ENCODE measurements at regions not wholly inside any gene's neighbourhood (a gene's known extent, or its start where the extent isn't known, plus 50 kb on each side); places are given as distances from the start of the nearest gene placed in this dataset.

DNA sequence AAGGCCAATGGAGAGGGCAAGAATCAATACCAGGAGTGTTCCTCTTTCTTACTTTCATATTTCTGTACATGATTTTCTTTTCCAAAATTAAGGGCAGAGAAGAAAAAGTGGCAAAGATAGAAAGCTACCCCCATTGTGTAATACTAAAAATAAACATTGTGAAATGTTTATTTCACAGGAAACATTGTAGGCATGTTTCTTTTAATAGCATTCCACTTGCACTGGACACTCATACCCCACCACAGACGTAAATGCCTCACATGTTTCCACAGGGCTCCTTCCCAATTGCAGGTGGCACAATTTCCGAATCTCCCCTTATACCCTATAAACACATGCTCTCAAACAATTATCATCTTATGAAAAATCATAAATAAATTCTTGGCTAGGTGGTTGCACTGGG, 645.1 kb upstream of the SETBP1 start:
- Mint-ChIP-seq H3K9me3 (peaks cover 13% of the 10 kb centered on the region), H3K27ac (no peak overlapping the region), H3K36me3 (ENCODE audit: low read depth) (no peaks in the 10 kb centered on the region), H3K4me3 (no peak overlapping the region), H3K4me1 (ENCODE audit: low read depth) (no peaks in the 10 kb centered on the region), H3K27me3 (no peaks in the 10 kb centered on the region)
- ChIA-PET POLR2A (no interaction called here), CTCF (no interaction called here)
- TF ChIP-seq, protein P1, sequence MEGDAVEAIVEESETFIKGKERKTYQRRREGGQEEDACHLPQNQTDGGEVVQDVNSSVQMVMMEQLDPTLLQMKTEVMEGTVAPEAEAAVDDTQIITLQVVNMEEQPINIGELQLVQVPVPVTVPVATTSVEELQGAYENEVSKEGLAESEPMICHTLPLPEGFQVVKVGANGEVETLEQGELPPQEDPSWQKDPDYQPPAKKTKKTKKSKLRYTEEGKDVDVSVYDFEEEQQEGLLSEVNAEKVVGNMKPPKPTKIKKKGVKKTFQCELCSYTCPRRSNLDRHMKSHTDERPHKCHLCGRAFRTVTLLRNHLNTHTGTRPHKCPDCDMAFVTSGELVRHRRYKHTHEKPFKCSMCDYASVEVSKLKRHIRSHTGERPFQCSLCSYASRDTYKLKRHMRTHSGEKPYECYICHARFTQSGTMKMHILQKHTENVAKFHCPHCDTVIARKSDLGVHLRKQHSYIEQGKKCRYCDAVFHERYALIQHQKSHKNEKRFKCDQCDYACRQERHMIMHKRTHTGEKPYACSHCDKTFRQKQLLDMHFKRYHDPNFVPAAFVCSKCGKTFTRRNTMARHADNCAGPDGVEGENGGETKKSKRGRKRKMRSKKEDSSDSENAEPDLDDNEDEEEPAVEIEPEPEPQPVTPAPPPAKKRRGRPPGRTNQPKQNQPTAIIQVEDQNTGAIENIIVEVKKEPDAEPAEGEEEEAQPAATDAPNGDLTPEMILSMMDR (IDR thresholded peaks at IDR 0.05), result no peak
- no peak overlapping the region for H3K4me3 ChIP-seq (ENCODE audit: low read length)
- H3K36me3 ChIP-seq (ENCODE audit: insufficient read depth, low read length), result no peaks in the 10 kb centered on the region
- intact Hi-C loops (cut with DNase I, micrococcal nuclease), result no loop called here
- H3K9me3 ChIP-seq (ENCODE audit: control insufficient read depth in 1 of 2, insufficient read depth in 1 of 2, low read length in 2 of 2), result peaks cover 0 to 8% of the 10 kb centered on the region in 2 experiments
- H3K27ac ChIP-seq (ENCODE audit: low read depth in 1 of 2, low read length in 2 of 2), result no peak overlapping the region
- no peak for DNase-seq
- no peaks in the 10 kb centered on the region for H3K4me1 ChIP-seq (ENCODE audit: insufficient read depth, low read length)
- H3K27me3 ChIP-seq (ENCODE audit: control insufficient read depth in 1 of 2, insufficient read depth in 2 of 2, low read length in 2 of 2), result no peaks in the 10 kb centered on the region
- no peak for ATAC-seq (ENCODE audit: poor library complexity)

DNA sequence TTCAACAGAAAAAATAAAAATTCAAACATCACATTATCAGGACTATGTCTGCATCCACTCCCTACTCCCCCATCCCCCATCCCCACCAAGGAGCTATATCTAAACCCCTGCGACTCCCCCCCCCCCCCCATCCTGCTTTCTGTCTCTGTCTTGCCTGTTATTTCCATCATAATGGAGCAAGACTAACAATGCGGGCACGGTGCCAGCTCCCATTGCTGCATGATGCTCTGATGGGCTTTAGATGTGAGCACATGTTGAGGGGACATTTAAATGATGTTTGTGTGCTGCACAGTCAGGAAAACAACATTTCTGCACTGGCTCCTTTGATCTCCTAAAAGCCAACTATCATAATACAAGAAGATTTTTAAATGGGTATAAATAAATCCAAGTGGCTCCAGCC, 644.2 kb upstream of the SETBP1 start:
- H3K27ac ChIP-seq (ENCODE audit: low read depth in 1 of 2, low read length in 2 of 2), result no peak overlapping the region
- Mint-ChIP-seq H3K4me1 (ENCODE audit: low read depth) (no peaks in the 10 kb centered on the region), H3K27ac (no peak overlapping the region), H3K4me3 (no peak overlapping the region), H3K36me3 (ENCODE audit: low read depth) (no peaks in the 10 kb centered on the region), H3K27me3 (no peaks in the 10 kb centered on the region), H3K9me3 (peaks cover 12% of the 10 kb centered on the region)
- no peak overlapping the region for H3K4me3 ChIP-seq (ENCODE audit: low read length)
- CTCF ChIA-PET, result no interaction called here
- intact Hi-C loops (cut with DNase I, micrococcal nuclease), result no loop called here
- H3K36me3 ChIP-seq (ENCODE audit: insufficient read depth, low read length), result no peaks in the 10 kb centered on the region
- DNase-seq, result no peak
- H3K27me3 ChIP-seq (ENCODE audit: control insufficient read depth in 1 of 2, insufficient read depth in 2 of 2, low read length in 2 of 2), result no peaks in the 10 kb centered on the region
- H3K4me1 ChIP-seq (ENCODE audit: insufficient read depth, low read length), result no peaks in the 10 kb centered on the region
- TF ChIP-seq, protein P1 (IDR thresholded peaks at IDR 0.05), result no peak
- no peak for ATAC-seq (ENCODE audit: poor library complexity)
- POLR2A ChIA-PET, result no interaction called here
- peaks cover 0 to 8% of the 10 kb centered on the region in 2 experiments for H3K9me3 ChIP-seq (ENCODE audit: control insufficient read depth in 1 of 2, insufficient read depth in 1 of 2, low read length in 2 of 2)

DNA sequence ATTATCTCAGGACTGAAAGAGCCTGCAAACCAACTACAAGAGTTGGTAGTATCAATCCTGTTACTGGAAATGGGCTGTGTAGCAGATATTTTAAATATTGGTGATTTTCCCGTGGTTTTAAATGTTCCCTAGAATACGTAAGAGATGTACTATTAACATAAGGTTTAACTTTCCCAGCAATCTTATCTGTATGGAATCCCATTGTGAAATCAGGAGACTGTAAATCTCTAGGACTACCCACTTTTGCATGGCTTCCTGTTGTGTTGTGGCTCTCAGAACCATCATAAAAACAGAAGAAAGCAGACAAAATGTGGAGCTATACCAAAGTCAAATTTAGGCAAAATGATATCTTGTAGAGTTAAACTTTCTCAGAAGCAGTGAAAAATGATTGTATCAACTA, 641.5 kb upstream of the SETBP1 start:
- Histone ChIP-seq H3K36me3 (ENCODE audit: insufficient read depth, low read length) (no peaks in the 10 kb centered on the region), H3K4me3 (ENCODE audit: low read length) (no peak overlapping the region), H3K4me1 (ENCODE audit: insufficient read depth, low read length) (no peaks in the 10 kb centered on the region), H3K9me3 (ENCODE audit: control insufficient read depth in 1 of 2, insufficient read depth in 1 of 2, low read length in 2 of 2) (peaks cover 0 to 4% of the 10 kb centered on the region in 2 experiments), H3K27me3 (ENCODE audit: control insufficient read depth in 1 of 2, insufficient read depth in 2 of 2, low read length in 2 of 2) (no peaks in the 10 kb centered on the region), H3K27ac (ENCODE audit: low read depth in 1 of 2, low read length in 2 of 2) (no peak overlapping the region)
- ChIA-PET CTCF (no interaction called here), POLR2A (no interaction called here)
- ATAC-seq (ENCODE audit: poor library complexity) (no peak), DNase-seq (no peak)
- H3K4me1 Mint-ChIP-seq (ENCODE audit: low read depth), result no peaks in the 10 kb centered on the region
- no peak overlapping the region for H3K4me3 Mint-ChIP-seq
- intact Hi-C loops (cut with DNase I, micrococcal nuclease), result no loop called here
- peaks cover 8% of the 10 kb centered on the region for H3K9me3 Mint-ChIP-seq
- TF ChIP-seq, protein P1 (IDR thresholded peaks at IDR 0.05), result no peak
- H3K27ac Mint-ChIP-seq, result no peak overlapping the region
- no peaks in the 10 kb centered on the region for H3K36me3 Mint-ChIP-seq (ENCODE audit: low read depth)
- no peaks in the 10 kb centered on the region for H3K27me3 Mint-ChIP-seq
